K562 (cell line): ENCODE measurements at regions not wholly inside any gene's neighbourhood (a gene's known extent, or its start where the extent isn't known, plus 50 kb on each side); places are given as distances from the start of the nearest gene placed in this dataset.

Experiments
- ATAC-seq: fragments of 200-7000 bp; cut with Tn5 transposase; 3 replicates; pipeline ENCODE4 v1.9.1; 2020; ENCODE audit warnings: moderate library complexity
- BruUV-seq: library from RNA; stranded (reverse); fragments of 400-500 nt; replicated peaks from 2 replicates; lab custom pipeline; 2021; lab: Mats Ljungman, UMichigan
- CTCF ChIA-PET: fragments of 300-600 bp; formaldehyde crosslinking; extraction: SDS; loops from one replicate; lab custom pipeline; 2021; ENCODE audit warnings: low intra/inter-chr PET ratio; lab: Yijun Ruan, JAX
- POLR2A ChIA-PET: fragments of 300-600, 350-650 bp; sonication (Branson Sonifier 250); formaldehyde crosslinking; extraction: SDS; loops from one replicate; lab custom pipeline; 2021; ENCODE audit warnings: antibody characterized with exemption, inconsistent platforms; lab: Yijun Ruan, JAX
- DNase-seq, 4 experiments: peaks; one replicate each; pipeline versions ENCODE4 v3.0.0 to v3.0.0-alpha.2; 2011 to 2018; ENCODE audit warnings: low spot score in 3 of 4, mixed read lengths in 3 of 4; ENCODE audit errors: extremely low read depth in 1 of 4
- FAIRE-seq: peaks from 2 replicates; lab custom pipeline; 2011; peaks lifted over from hg19 to GRCh38; lab: Jason Lieb, UNC
- H2AFZ ChIP-seq: 2 replicates; pipeline ENCODE4 v1.6.0; 2011; ENCODE audit warnings: low read depth, low read length, control low read depth, inconsistent platforms
- H3K27ac ChIP-seq: fragments of 200-600 bp; 3 replicates; pipeline ENCODE4 v1.8.0; 2011; ENCODE audit warnings: low read depth, mild to moderate bottlenecking, control low read depth, inconsistent platforms, low read length, moderate library complexity, mixed read lengths; ENCODE audit errors: extremely low read depth
- H3K27me3 ChIP-seq, 2 experiments: fragments of 300-600 bp in 1 of 2; 2 replicates in 1 of 2; 3 replicates in 1 of 2; pipeline versions ENCODE4 v1.6.0 to v1.8.0; 2011; ENCODE audit warnings: inconsistent platforms in 2 of 2, low read length in 2 of 2, mild to moderate bottlenecking in 1 of 2, mixed read lengths in 1 of 2, moderate library complexity in 1 of 2; ENCODE audit not compliant: control insufficient read depth in 2 of 2, insufficient read depth in 2 of 2
- H3K36me3 ChIP-seq: fragments of 300-600 bp; 3 replicates; pipeline ENCODE4 v1.8.0; 2011; ENCODE audit warnings: mild to moderate bottlenecking, low read length, inconsistent platforms; ENCODE audit not compliant: control insufficient read depth, insufficient read depth
- H3K4me1 ChIP-seq, 2 experiments: fragments of 200-600 bp in 1 of 2; replicated peaks in 1 of 2; 2 replicates in 1 of 2; 3 replicates in 1 of 2; pipeline versions ENCODE4 v1.5.1 to v1.8.0; 2011; ENCODE audit warnings: inconsistent platforms in 2 of 2, low read length in 2 of 2, mild to moderate bottlenecking in 1 of 2, mixed read lengths in 1 of 2, moderate library complexity in 1 of 2; ENCODE audit not compliant: control insufficient read depth in 2 of 2, insufficient read depth in 2 of 2
- H3K4me2 ChIP-seq: 2 replicates; pipeline ENCODE4 v1.6.1; 2011; ENCODE audit warnings: low read length, control low read depth, inconsistent platforms, mixed read lengths; ENCODE audit not compliant: insufficient read depth
- H3K4me3 ChIP-seq: fragments of 200-600 bp; sonication (generic), shearing (Covaris generic); 2 replicates; pipeline ENCODE4 v1.5.1; 2016; ENCODE audit warnings: control low read depth, inconsistent platforms
- H3K79me2 ChIP-seq: fragments of 200-600 bp; 3 replicates; pipeline ENCODE4 v1.8.0; 2011; ENCODE audit warnings: low read length, inconsistent platforms; ENCODE audit not compliant: control insufficient read depth, insufficient read depth
- H3K9ac ChIP-seq, 2 experiments: 2 replicates each; pipeline versions ENCODE4 v1.6.0 to v1.6.1; 2011; ENCODE audit warnings: low read depth in 2 of 2, low read length in 2 of 2, control low read depth in 1 of 2, inconsistent platforms in 1 of 2, mild to moderate bottlenecking in 1 of 2, mixed read lengths in 1 of 2; ENCODE audit not compliant: insufficient read depth in 1 of 2
- H3K9me1 ChIP-seq: one replicate; pipeline ENCODE4 v1.6.0; 2011; ENCODE audit warnings: inconsistent platforms, mild to moderate bottlenecking, low read length, moderate library complexity; ENCODE audit not compliant: control insufficient read depth, insufficient read depth
- H3K9me3 ChIP-seq: replicated peaks from 2 replicates; pipeline ENCODE4 v1.5.1; 2011; ENCODE audit warnings: low read depth, low read length, inconsistent platforms; ENCODE audit not compliant: control insufficient read depth, insufficient read depth
- H4K20me1 ChIP-seq: replicated peaks from 2 replicates; pipeline ENCODE4 v1.6.1; 2011; ENCODE audit warnings: low read length, inconsistent platforms, mixed read lengths; ENCODE audit not compliant: control insufficient read depth, insufficient read depth
- CBX1 ChIP-seq: sonication (generic); IDR thresholded peaks from 2 replicates; pipeline ENCODE4 v1.6.1; 2016; ENCODE audit warnings: antibody characterized with exemption, low read depth, mild to moderate bottlenecking
- EHMT2 ChIP-seq: fragments of 450-650 bp; IDR thresholded peaks from 2 replicates; pipeline ENCODE4 v1.6.1; 2018; ENCODE audit warnings: antibody characterized with exemption
- GTF2A2 ChIP-seq: IDR thresholded peaks from 2 replicates; pipeline ENCODE4 v1.6.1; 2016; ENCODE audit warnings: mild to moderate bottlenecking, missing genetic modification characterization, missing compliant biosample characterization
- IFI16 ChIP-seq: fragments of 250-450 bp; sonication (Bioruptor Pico); IDR thresholded peaks from 2 replicates; pipeline ENCODE4 v2.1.2; 2022; ENCODE audit warnings: mild to moderate bottlenecking, inconsistent platforms
- KDM4B ChIP-seq, 2 experiments: fragments of 450-650 bp in 1 of 2; sonication (generic) in 1 of 2; IDR thresholded peaks; 2 replicates each; pipeline ENCODE4 v1.6.1; 2016 to 2017; ENCODE audit warnings: borderline replicate concordance in 2 of 2, antibody characterized with exemption in 1 of 2, low read depth in 1 of 2, mild to moderate bottlenecking in 1 of 2
- LEF1 ChIP-seq: fragments of 450-650 bp; IDR thresholded peaks from 2 replicates; pipeline ENCODE4 v1.6.1; 2016; ENCODE audit warnings: mild to moderate bottlenecking
- NCOA6 ChIP-seq: fragments of 450-650 bp; IDR thresholded peaks from 2 replicates; pipeline ENCODE4 v1.6.1; 2017; ENCODE audit warnings: mild to moderate bottlenecking
- NFE2 ChIP-seq: IDR thresholded peaks from 2 replicates; pipeline ENCODE4 v1.6.1; 2014; ENCODE audit warnings: antibody characterized with exemption, low read depth
- RBM34 ChIP-seq: fragments of 200-400 bp; formaldehyde crosslinking; IDR thresholded peaks from 2 replicates; pipeline ENCODE4 v1.6.1; 2018; ENCODE audit warnings: low read length, borderline replicate concordance; ENCODE audit not compliant: insufficient read depth
- SMC3 ChIP-seq: conservative IDR thresholded peaks from 2 replicates; pipeline ENCODE4 v1.6.1; 2011; ENCODE audit warnings: low read depth, low read length, improper control_type of control experiment; ENCODE audit not compliant: insufficient read depth
- SRSF1 ChIP-seq: fragments of 200-400 bp; formaldehyde crosslinking; IDR thresholded peaks from 2 replicates; pipeline ENCODE4 v1.6.1; 2017; ENCODE audit warnings: mild to moderate bottlenecking, low read depth, low read length, moderate library complexity
- ZNF253 ChIP-seq: fragments of 250-450 bp; sonication (Bioruptor Pico); conservative IDR thresholded peaks from 2 replicates; pipeline ENCODE4 v1.6.1; 2021; ENCODE audit warnings: mild to moderate bottlenecking
- ZNF347 ChIP-seq: fragments of 450-650 bp; formaldehyde crosslinking; IDR thresholded peaks from 2 replicates; pipeline ENCODE4 v1.4.0; 2020; ENCODE audit warnings: low read depth, mild to moderate bottlenecking, moderate library complexity
- WGBS: fragments of 100-300 bp; shearing (Covaris generic); methylation state at CpG from one replicate; pipeline ENCODE4 v1.1.6; 2016; ENCODE audit warnings: low coverage, mixed read lengths; ENCODE audit not compliant: insufficient coverage; ENCODE audit errors: missing lambda C conversion rate; 5-methylcytosine and 5-hydroxymethylcytosine counted together
- in situ Hi-C: fragments of 300-500 bp; cut with MboI; formaldehyde crosslinking; loops from 4 replicates; pipeline ENCODE4 v1.15.0; 2018; ENCODE audit warnings: inconsistent platforms, mixed read lengths
- intact Hi-C: fragments of 100-400 bp; cut with micrococcal nuclease; formaldehyde crosslinking; loops from 2 replicates; pipeline ENCODE4 v1.14.2; 2022

GRCh38 chr6:150465610-150466009 is 96.8 kb downstream of the IYD start:
- H2AFZ ChIP-seq = no peak overlapping the region
- WGBS = 1% methylated on average over 5 of the region's 5 CpGs
- in situ Hi-C loops = no loop called here

GRCh38 chr6:150466196-150466595 is 97.4 kb downstream of the IYD start:
- no peak for FAIRE-seq
- H3K4me1 ChIP-seq = no peaks in the 10 kb centered on the region
- no peak for ATAC-seq
- H3K4me3 ChIP-seq = no peak overlapping the region
- H3K9me1 ChIP-seq = no peaks in the 10 kb centered on the region
- H3K9me3 ChIP-seq = no peaks in the 10 kb centered on the region
- intact Hi-C loops (no loop called here), in situ Hi-C loops (no loop called here)
- no peak for DNase-seq
- no peaks in the 10 kb centered on the region for H3K36me3 ChIP-seq
- ChIA-PET POLR2A (no interaction called here), CTCF (no interaction called here)
- no TSS peak for BruUV-seq
- no peak overlapping the region for H2AFZ ChIP-seq
- no peak overlapping the region for H3K4me2 ChIP-seq
- WGBS = 1% methylated on average over 5 of the region's 5 CpGs
- no peak overlapping the region for H3K27ac ChIP-seq
- no peak for TF ChIP-seq LEF1
- H3K79me2 ChIP-seq = no peaks in the 10 kb centered on the region
- H4K20me1 ChIP-seq = no peaks in the 10 kb centered on the region
- H3K27me3 ChIP-seq = peaks cover 2 to 14% of the 10 kb centered on the region in 2 experiments; a peak in 4 of 5 replicates
- H3K9ac ChIP-seq = no peak overlapping the region

More at GRCh38 chr6:150465610-150466009, 96.8 kb downstream of the IYD start:
- Histone ChIP-seq H3K36me3 (no peaks in the 10 kb centered on the region), H4K20me1 (no peaks in the 10 kb centered on the region), H3K4me3 (no peak overlapping the region), H3K27ac (no peak overlapping the region), H3K4me1 (no peaks in the 10 kb centered on the region), H3K9me1 (no peaks in the 10 kb centered on the region), H3K79me2 (no peaks in the 10 kb centered on the region), H3K9me3 (no peaks in the 10 kb centered on the region), H3K4me2 (no peak overlapping the region), H3K27me3 (peaks cover 2 to 14% of the 10 kb centered on the region in 2 experiments; a peak in 4 of 5 replicates), H3K9ac (no peak overlapping the region)
- TF ChIP-seq ZNF347 = no peak
- no peak for TF ChIP-seq NCOA6
- no peak for TF ChIP-seq CBX1
- TF ChIP-seq SMC3 = no peak
- TF ChIP-seq NFE2 = no peak
- TF ChIP-seq GTF2A2 (tag) = no peak
- TF ChIP-seq IFI16 (CRISPR knock-in tag) = no peak
- TF ChIP-seq KDM4B (IDR thresholded peaks at IDR 0.05; ENCODE audit: borderline replicate concordance in 2 of 2, low read depth in 1 of 2) = no peak
- TF ChIP-seq EHMT2 = no peak
- TF ChIP-seq RBM34 = no peak
- no peak for TF ChIP-seq SRSF1
- no peak for TF ChIP-seq ZNF253
- ChIA-PET POLR2A (no interaction called here), CTCF (no interaction called here)
- intact Hi-C loops = no loop called here
- peak; percentile 56 for FAIRE-seq
- ATAC-seq = no peak
- BruUV-seq = no TSS peak
- no peak for DNase-seq
